ENCODE measurements at regions not wholly inside any gene's neighbourhood (a gene's known extent, or its start where the extent isn't known, plus 50 kb on each side); places are given as distances from the start of the nearest gene placed in this dataset.
A peak's percentile ranks its signal among the peaks of the same experiment; 100 is the strongest.

- TF ChIP-seq EZH2phosphoT487 (IDR thresholded peaks at IDR 0.05; ENCODE audit: unreplicated experiment) (no peak), ETS1 (IDR thresholded peaks at IDR 0.05) (no peak), CTCF (conservative IDR thresholded peaks at IDR 0.05; ENCODE audit: low read depth in 2 of 2) (no peak), STAT1 (IDR thresholded peaks at IDR 0.05; ENCODE audit: unreplicated experiment) (no peak), NANOG (IDR thresholded peaks at IDR 0.05; ENCODE audit: borderline replicate concordance) (no peak), CREB1 (CRISPR knock-in tag; IDR thresholded peaks at IDR 0.05; ENCODE audit: low read depth) (no peak), POLR2AphosphoS5 (IDR thresholded peaks at IDR 0.05; ENCODE audit: low read depth) (no peak)
- TF ChIP-seq, protein P1, sequence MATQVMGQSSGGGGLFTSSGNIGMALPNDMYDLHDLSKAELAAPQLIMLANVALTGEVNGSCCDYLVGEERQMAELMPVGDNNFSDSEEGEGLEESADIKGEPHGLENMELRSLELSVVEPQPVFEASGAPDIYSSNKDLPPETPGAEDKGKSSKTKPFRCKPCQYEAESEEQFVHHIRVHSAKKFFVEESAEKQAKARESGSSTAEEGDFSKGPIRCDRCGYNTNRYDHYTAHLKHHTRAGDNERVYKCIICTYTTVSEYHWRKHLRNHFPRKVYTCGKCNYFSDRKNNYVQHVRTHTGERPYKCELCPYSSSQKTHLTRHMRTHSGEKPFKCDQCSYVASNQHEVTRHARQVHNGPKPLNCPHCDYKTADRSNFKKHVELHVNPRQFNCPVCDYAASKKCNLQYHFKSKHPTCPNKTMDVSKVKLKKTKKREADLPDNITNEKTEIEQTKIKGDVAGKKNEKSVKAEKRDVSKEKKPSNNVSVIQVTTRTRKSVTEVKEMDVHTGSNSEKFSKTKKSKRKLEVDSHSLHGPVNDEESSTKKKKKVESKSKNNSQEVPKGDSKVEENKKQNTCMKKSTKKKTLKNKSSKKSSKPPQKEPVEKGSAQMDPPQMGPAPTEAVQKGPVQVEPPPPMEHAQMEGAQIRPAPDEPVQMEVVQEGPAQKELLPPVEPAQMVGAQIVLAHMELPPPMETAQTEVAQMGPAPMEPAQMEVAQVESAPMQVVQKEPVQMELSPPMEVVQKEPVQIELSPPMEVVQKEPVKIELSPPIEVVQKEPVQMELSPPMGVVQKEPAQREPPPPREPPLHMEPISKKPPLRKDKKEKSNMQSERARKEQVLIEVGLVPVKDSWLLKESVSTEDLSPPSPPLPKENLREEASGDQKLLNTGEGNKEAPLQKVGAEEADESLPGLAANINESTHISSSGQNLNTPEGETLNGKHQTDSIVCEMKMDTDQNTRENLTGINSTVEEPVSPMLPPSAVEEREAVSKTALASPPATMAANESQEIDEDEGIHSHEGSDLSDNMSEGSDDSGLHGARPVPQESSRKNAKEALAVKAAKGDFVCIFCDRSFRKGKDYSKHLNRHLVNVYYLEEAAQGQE (IDR thresholded peaks at IDR 0.05; ENCODE audit: unreplicated experiment), result no peak
- no peak overlapping the region for H3K4me3 ChIP-seq
- peaks cover 14% of the 10 kb centered on the region for H3K4me1 ChIP-seq (ENCODE audit: insufficient read depth)
- H3K27me3 ChIP-seq (ENCODE audit: insufficient read depth), result no peaks in the 10 kb centered on the region
- ATAC-seq (no peak), DNase-seq (ENCODE audit: low spot score) (no peak)
- H4K20me1 ChIP-seq (replicated peaks; ENCODE audit: insufficient read depth), result no peaks in the 10 kb centered on the region
- no peak overlapping the region for H3K27ac ChIP-seq (ENCODE audit: low read depth)
- H3K9me2 ChIP-seq (ENCODE audit: insufficient read depth), result peaks cover 17% of the 10 kb centered on the region; the same call in 1 of the 2 replicates
- no peaks in the 10 kb centered on the region for H3F3A ChIP-seq (replicated peaks; ENCODE audit: low read depth)
- no peak overlapping the region for H2AFZ ChIP-seq
- H3K36me3 ChIP-seq (ENCODE audit: insufficient read depth), result no peaks in the 10 kb centered on the region
- Mint-ChIP-seq H3K9me3 (no peaks in the 10 kb centered on the region), H3K36me3 (ENCODE audit: low read depth) (no peaks in the 10 kb centered on the region), H3K4me1 (peaks cover 11% of the 10 kb centered on the region), H3K27me3 (ENCODE audit: insufficient read depth, low read depth, poor library complexity) (peaks cover 3% of the 10 kb centered on the region), H3K4me3 (no peak overlapping the region), H3K27ac (no peak overlapping the region)
- H3K79me2 ChIP-seq (replicated peaks; ENCODE audit: insufficient read depth), result no peaks in the 10 kb centered on the region
- no peak overlapping the region for H3K4me2 ChIP-seq
Observed at GRCh38 chr5:74550927-74551326, 89.6 kb downstream of the ENC1 start.

GRCh38 chr5:74549384-74549783, 91.1 kb downstream of the ENC1 start:
- no peak overlapping the region for H3K4me3 ChIP-seq
- ATAC-seq (no peak), DNase-seq (ENCODE audit: low spot score) (no peak)
- Mint-ChIP-seq H3K27ac (no peak overlapping the region), H3K4me1 (peaks cover 18% of the 10 kb centered on the region), H3K36me3 (ENCODE audit: low read depth) (no peaks in the 10 kb centered on the region), H3K27me3 (ENCODE audit: insufficient read depth, low read depth, poor library complexity) (no peaks in the 10 kb centered on the region), H3K4me3 (no peak overlapping the region), H3K9me3 (no peaks in the 10 kb centered on the region)
- H2AFZ ChIP-seq, result peak overlapping the region; percentile 24
- no peak overlapping the region for H3K27ac ChIP-seq (ENCODE audit: low read depth)
- H3K27me3 ChIP-seq (ENCODE audit: insufficient read depth), result no peaks in the 10 kb centered on the region
- H3K4me2 ChIP-seq, result peak overlapping the region; percentile 45; the same call in 1 of the 2 replicates
- H3K4me1 ChIP-seq (ENCODE audit: insufficient read depth), result peaks cover 24% of the 10 kb centered on the region
- H3K36me3 ChIP-seq (ENCODE audit: insufficient read depth), result no peaks in the 10 kb centered on the region
- H3F3A ChIP-seq (replicated peaks; ENCODE audit: low read depth), result no peaks in the 10 kb centered on the region
- H3K79me2 ChIP-seq (replicated peaks; ENCODE audit: insufficient read depth), result no peaks in the 10 kb centered on the region
- no peaks in the 10 kb centered on the region for H4K20me1 ChIP-seq (replicated peaks; ENCODE audit: insufficient read depth)
- peaks cover 11% of the 10 kb centered on the region; the same call in 1 of the 2 replicates for H3K9me2 ChIP-seq (ENCODE audit: insufficient read depth)
- TF ChIP-seq EZH2phosphoT487 (IDR thresholded peaks at IDR 0.05; ENCODE audit: unreplicated experiment) (no peak), ZNF114 (CRISPR knock-in tag; IDR thresholded peaks at IDR 0.05) (no peak), ZNF462 (CRISPR knock-in tag; IDR thresholded peaks at IDR 0.05) (no peak)

Measured in GM23338 (cell line).